Activated CD4-positive, alpha-beta T cell treated with anti-CD3 and anti-CD28 coated beads for 4 hours (primary cell): ENCODE measurements at regions not wholly inside any gene's neighbourhood (a gene's known extent, or its start where the extent isn't known, plus 50 kb on each side); places are given as distances from the start of the nearest gene placed in this dataset.
"Not testable (repeated sequence)": the region's sequence is repeated elsewhere in the genome, so short reads cannot be mapped to it uniquely, and the experiment has no call there.

ENCODE experiments used
- DNase-seq, 2 donors: peaks; one replicate each; pipeline ENCODE4 v3.0.0-alpha.2; 2020

- no peak for DNase-seq
These were observed 308.8 kb upstream of the FAM98A start for GRCh38 chr2:33907866-33908265.

- DNase-seq = not testable (repeated sequence)
These were observed 307.0 kb upstream of the FAM98A start for GRCh38 chr2:33906129-33906528.

- no peak for DNase-seq
These were observed 305.7 kb upstream of the FAM98A start for GRCh38 chr2:33904801-33905200.

- DNase-seq = no peak
These were observed 304.6 kb upstream of the FAM98A start for GRCh38 chr2:33903701-33904100.

GRCh38 chr2:33903215-33903614 is 304.1 kb upstream of the FAM98A start:
- DNase-seq = no peak

- DNase-seq = no peak
These were observed 301.5 kb upstream of the FAM98A start for GRCh38 chr2:33900610-33901009.

GRCh38 chr2:33897741-33898140 is 298.6 kb upstream of the FAM98A start:
- DNase-seq = no peak

GRCh38 chr2:33893824-33894223 is 294.7 kb upstream of the FAM98A start:
- DNase-seq = no peak

- no peak for DNase-seq
These were observed 292.5 kb upstream of the FAM98A start for GRCh38 chr2:33891616-33892015.

GRCh38 chr2:33890686-33891085 is 291.6 kb upstream of the FAM98A start:
- no peak for DNase-seq

- DNase-seq = no peak
These were observed 278.4 kb upstream of the FAM98A start for GRCh38 chr2:33877348-33878016.

GRCh38 chr2:33873076-33873605 is 274.0 kb upstream of the FAM98A start:
- DNase-seq = no peak

GRCh38 chr2:33859811-33860461 is 260.8 kb upstream of the FAM98A start:
- DNase-seq = no peak

- no peak for DNase-seq
These were observed 260.1 kb upstream of the FAM98A start for GRCh38 chr2:33859176-33859575.

GRCh38 chr2:33848486-33848885 is 249.4 kb upstream of the FAM98A start:
- no peak for DNase-seq

- DNase-seq = no peak
These were observed 240.7 kb upstream of the FAM98A start for GRCh38 chr2:33839791-33840190.

- no peak for DNase-seq
These were observed 237.5 kb upstream of the FAM98A start for GRCh38 chr2:33836628-33837027.

- DNase-seq = no peak
These were observed 236.8 kb upstream of the FAM98A start for GRCh38 chr2:33835911-33836310.

- no peak for DNase-seq
These were observed 223.9 kb upstream of the FAM98A start for GRCh38 chr2:33822964-33823363.

GRCh38 chr2:33812707-33813106 is 213.6 kb upstream of the FAM98A start:
- DNase-seq = no peak

GRCh38 chr2:33810046-33810835 is 211.1 kb upstream of the FAM98A start:
- DNase-seq = no peak

- no peak for DNase-seq
These were observed 206.9 kb upstream of the FAM98A start for GRCh38 chr2:33806041-33806440.

GRCh38 chr2:33804155-33804554 is 205.1 kb upstream of the FAM98A start:
- DNase-seq = no peak

- DNase-seq = no peak
These were observed 197.4 kb upstream of the FAM98A start for GRCh38 chr2:33796511-33796910.
